Natural killer cell (primary cell): ENCODE measurements at regions not wholly inside any gene's neighbourhood (a gene's known extent, or its start where the extent isn't known, plus 50 kb on each side); places are given as distances from the start of the nearest gene placed in this dataset.

Experiments
- ATAC-seq, 3 donors: fragments of 150-1000 bp in 2 of 3; fragments of 200-7000 bp in 1 of 3; cut with Tn5 transposase; 1 replicate in 1 of 3; 2 replicates in 2 of 3; pipeline ENCODE4 v1.10.0; 2021; ENCODE audit warnings: mild to moderate bottlenecking in 2 of 3, moderate library complexity in 2 of 3
- DNase-seq, 2 donors: peaks; one replicate each; pipeline versions ENCODE4 v3.0.0 to v3.0.0-alpha.2; 2013 to 2021; ENCODE audit warnings: mixed read lengths in 1 of 2
- H3K27ac ChIP-seq: one replicate; pipeline ENCODE4 v1.5.1; 2013; ENCODE audit warnings: mild to moderate bottlenecking, low read length
- H3K27me3 ChIP-seq: one replicate; pipeline ENCODE4 v1.6.1; 2013; ENCODE audit warnings: low read length; ENCODE audit not compliant: control insufficient read depth, insufficient read depth
- H3K36me3 ChIP-seq: one replicate; pipeline ENCODE4 v1.6.1; 2013; ENCODE audit warnings: low read length; ENCODE audit not compliant: control insufficient read depth, insufficient read depth
- H3K4me1 ChIP-seq: one replicate; pipeline ENCODE4 v1.6.1; 2013; ENCODE audit warnings: low read length; ENCODE audit not compliant: control insufficient read depth, insufficient read depth
- H3K4me3 ChIP-seq: one replicate; pipeline ENCODE4 v1.5.1; 2013; ENCODE audit warnings: low read length
- H3K9me3 ChIP-seq: one replicate; pipeline ENCODE4 v1.6.1; 2013; ENCODE audit warnings: low read length; ENCODE audit not compliant: control insufficient read depth, insufficient read depth
- H3K27ac Mint-ChIP-seq, 2 donors: one replicate each; pipeline ENCODE4 v1.8.0; 2022; ENCODE audit warnings: mild to moderate bottlenecking in 2 of 2, mixed read lengths in 2 of 2, moderate library complexity in 1 of 2
- H3K27me3 Mint-ChIP-seq, 2 donors: one replicate each; pipeline ENCODE4 v1.8.0; 2022; ENCODE audit warnings: low read depth in 2 of 2, mixed read lengths in 2 of 2
- H3K36me3 Mint-ChIP-seq: one replicate; pipeline ENCODE4 v1.8.0; 2022; ENCODE audit warnings: mixed read lengths
- H3K4me1 Mint-ChIP-seq, 2 donors: one replicate each; pipeline ENCODE4 v1.8.0; 2022; ENCODE audit warnings: mixed read lengths in 2 of 2
- H3K4me3 Mint-ChIP-seq: one replicate; pipeline ENCODE4 v1.8.0; 2022; ENCODE audit warnings: mild to moderate bottlenecking, moderate library complexity, mixed read lengths
- H3K9me3 Mint-ChIP-seq, 2 donors: one replicate each; pipeline ENCODE4 v1.8.0; 2022; ENCODE audit warnings: mixed read lengths in 2 of 2
- WGBS: methylation state at CpG from one replicate; pipeline ENCODE4 v1.1.7; 2013; ENCODE audit warnings: missing lambda C conversion rate; ENCODE audit not compliant: insufficient coverage; 5-methylcytosine and 5-hydroxymethylcytosine counted together
- intact Hi-C: fragments of 100-400 bp; cut with micrococcal nuclease; formaldehyde crosslinking; loops from one replicate; pipeline ENCODE4 v1.14.2; 2022
- TF ChIP-seq, protein P1 (sequence below): fragments of 200-600 bp; IDR thresholded peaks from one replicate; pipeline ENCODE4 v1.8.0; 2022; ENCODE audit warnings: antibody characterized with exemption

DNA sequence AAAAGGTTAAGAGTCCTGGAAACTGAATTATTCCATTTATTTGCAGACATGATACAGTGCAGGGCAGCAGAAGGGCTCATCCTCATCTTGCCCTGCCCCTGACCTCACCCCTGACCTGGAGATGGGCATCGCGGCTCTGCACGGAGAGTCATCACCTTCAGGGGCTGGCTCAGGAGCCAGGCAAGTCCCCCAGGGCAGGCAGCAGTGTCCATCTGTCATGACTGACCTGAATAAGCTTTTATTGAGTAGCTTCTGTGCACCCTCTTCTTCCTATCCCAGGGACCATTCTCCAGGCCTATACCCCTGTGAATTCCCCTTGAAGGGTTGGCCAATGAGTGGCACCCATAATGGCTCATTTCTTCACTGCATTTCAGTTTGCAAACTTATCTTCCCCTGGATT lies 484.2 kb downstream of the ZNF536 start:
- no peak for ATAC-seq
- no peak for DNase-seq
- H3K4me3 ChIP-seq: no peak overlapping the region
- H3K27me3 ChIP-seq: no peaks in the 10 kb centered on the region
- no peak overlapping the region for H3K4me3 Mint-ChIP-seq
- no peaks in the 10 kb centered on the region for H3K4me1 ChIP-seq
- H3K36me3 ChIP-seq: no peaks in the 10 kb centered on the region
- no peaks in the 10 kb centered on the region for H3K4me1 Mint-ChIP-seq
- H3K9me3 Mint-ChIP-seq: no peaks in the 10 kb centered on the region
- no peak overlapping the region for H3K27ac ChIP-seq
- no peaks in the 10 kb centered on the region for H3K36me3 Mint-ChIP-seq
- 88% methylated on average over 3 of the region's 3 CpGs for WGBS
- no peak overlapping the region for H3K27ac Mint-ChIP-seq
- intact Hi-C loops: no loop called here
- TF ChIP-seq, protein P1, sequence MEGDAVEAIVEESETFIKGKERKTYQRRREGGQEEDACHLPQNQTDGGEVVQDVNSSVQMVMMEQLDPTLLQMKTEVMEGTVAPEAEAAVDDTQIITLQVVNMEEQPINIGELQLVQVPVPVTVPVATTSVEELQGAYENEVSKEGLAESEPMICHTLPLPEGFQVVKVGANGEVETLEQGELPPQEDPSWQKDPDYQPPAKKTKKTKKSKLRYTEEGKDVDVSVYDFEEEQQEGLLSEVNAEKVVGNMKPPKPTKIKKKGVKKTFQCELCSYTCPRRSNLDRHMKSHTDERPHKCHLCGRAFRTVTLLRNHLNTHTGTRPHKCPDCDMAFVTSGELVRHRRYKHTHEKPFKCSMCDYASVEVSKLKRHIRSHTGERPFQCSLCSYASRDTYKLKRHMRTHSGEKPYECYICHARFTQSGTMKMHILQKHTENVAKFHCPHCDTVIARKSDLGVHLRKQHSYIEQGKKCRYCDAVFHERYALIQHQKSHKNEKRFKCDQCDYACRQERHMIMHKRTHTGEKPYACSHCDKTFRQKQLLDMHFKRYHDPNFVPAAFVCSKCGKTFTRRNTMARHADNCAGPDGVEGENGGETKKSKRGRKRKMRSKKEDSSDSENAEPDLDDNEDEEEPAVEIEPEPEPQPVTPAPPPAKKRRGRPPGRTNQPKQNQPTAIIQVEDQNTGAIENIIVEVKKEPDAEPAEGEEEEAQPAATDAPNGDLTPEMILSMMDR: no peak
- peaks cover 3% of the 10 kb centered on the region for H3K9me3 ChIP-seq
- peaks cover 0 to 4% of the 10 kb centered on the region in 2 donors for H3K27me3 Mint-ChIP-seq

DNA sequence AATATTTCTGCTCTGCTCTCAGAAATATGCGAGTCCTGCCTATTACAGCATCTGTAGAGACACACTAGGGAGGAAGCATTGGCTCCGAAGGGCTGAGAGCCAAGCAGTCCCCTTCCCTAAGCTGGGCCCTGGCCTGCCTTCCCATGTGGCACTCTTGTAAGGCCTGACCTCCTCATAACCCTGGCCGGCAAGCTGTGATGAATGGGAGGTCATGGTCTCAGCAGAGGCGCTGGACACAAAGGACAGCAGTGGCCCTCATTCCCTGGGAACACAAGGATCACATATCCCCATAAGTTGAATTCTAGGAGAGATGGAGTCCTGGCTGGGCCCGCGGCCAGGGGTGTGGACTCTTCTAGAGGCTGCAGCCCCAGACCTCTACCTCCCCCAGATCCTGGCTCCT lies 483.3 kb downstream of the ZNF536 start:
- Mint-ChIP-seq H3K36me3 (no peaks in the 10 kb centered on the region), H3K27ac (no peak overlapping the region), H3K27me3 (peaks cover 0 to 4% of the 10 kb centered on the region in 2 donors), H3K4me1 (no peaks in the 10 kb centered on the region), H3K9me3 (no peaks in the 10 kb centered on the region), H3K4me3 (no peak overlapping the region)
- Histone ChIP-seq H3K9me3 (peaks cover 3% of the 10 kb centered on the region), H3K4me3 (no peak overlapping the region), H3K27ac (no peak overlapping the region), H3K36me3 (no peaks in the 10 kb centered on the region), H3K4me1 (no peaks in the 10 kb centered on the region), H3K27me3 (no peaks in the 10 kb centered on the region)
- ATAC-seq: no peak
- 89% methylated on average over 6 of the region's 6 CpGs for WGBS
- intact Hi-C loops: no loop called here
- no peak for DNase-seq
- TF ChIP-seq, protein P1: no peak

DNA sequence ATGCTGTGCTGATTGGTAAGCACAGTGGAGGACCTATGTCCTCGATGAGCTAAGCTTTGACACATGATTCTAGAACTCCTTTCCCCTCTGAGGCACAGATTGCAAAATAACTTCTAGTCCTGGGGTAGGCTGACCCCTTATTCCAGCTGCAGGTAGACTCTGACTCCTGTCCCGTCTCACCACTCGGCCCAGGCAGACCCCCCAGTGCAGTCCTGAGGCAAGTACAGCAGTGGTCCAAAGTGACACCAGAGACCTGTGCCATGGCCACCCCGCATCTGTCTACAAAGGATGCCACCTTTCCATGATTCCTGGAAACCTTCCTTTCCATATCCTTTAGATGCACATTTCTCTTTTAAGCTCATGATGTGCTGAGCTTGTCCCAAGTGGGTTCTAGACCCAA lies 482.5 kb downstream of the ZNF536 start:
- no peaks in the 10 kb centered on the region for H3K9me3 Mint-ChIP-seq
- Histone ChIP-seq H3K4me3 (no peak overlapping the region), H3K9me3 (peaks cover under 1% of the 10 kb centered on the region), H3K4me1 (no peaks in the 10 kb centered on the region), H3K36me3 (no peaks in the 10 kb centered on the region), H3K27ac (no peak overlapping the region), H3K27me3 (no peaks in the 10 kb centered on the region)
- DNase-seq (no peak), ATAC-seq (no peak)
- TF ChIP-seq, protein P1: no peak
- no peak overlapping the region for H3K27ac Mint-ChIP-seq
- H3K36me3 Mint-ChIP-seq: no peaks in the 10 kb centered on the region
- intact Hi-C loops: no loop called here
- peaks cover 0 to 4% of the 10 kb centered on the region in 2 donors for H3K27me3 Mint-ChIP-seq
- no peak overlapping the region for H3K4me3 Mint-ChIP-seq
- no peaks in the 10 kb centered on the region for H3K4me1 Mint-ChIP-seq
- 80% methylated on average over 4 of the region's 4 CpGs for WGBS

DNA sequence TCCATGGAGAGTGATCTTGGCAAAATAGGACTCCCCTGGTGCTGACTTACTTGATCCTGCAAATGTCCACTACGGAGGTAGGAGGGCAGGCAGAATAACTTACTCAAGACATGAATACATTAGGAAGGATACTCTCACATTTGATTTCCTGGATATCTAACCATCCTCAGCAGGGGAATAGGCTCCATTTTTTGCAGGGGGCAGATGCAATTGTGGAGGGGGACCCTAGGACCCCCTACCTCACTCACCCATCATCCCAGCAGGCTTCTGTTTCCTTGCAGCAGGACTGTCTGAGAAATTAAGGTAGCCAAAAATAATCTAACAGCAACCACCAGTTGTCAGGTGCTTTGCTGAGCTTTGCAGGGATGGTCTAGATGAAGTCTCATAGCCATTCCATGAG lies 482.0 kb downstream of the ZNF536 start:
- ATAC-seq: no peak
- H3K9me3 Mint-ChIP-seq: no peaks in the 10 kb centered on the region
- H3K27me3 ChIP-seq: no peaks in the 10 kb centered on the region
- H3K9me3 ChIP-seq: no peaks in the 10 kb centered on the region
- no CpG with 5 or more reads among the region's 1 CpG for WGBS
- H3K4me1 ChIP-seq: no peaks in the 10 kb centered on the region
- no peak overlapping the region for H3K4me3 ChIP-seq
- H3K27ac ChIP-seq: no peak overlapping the region
- H3K4me3 Mint-ChIP-seq: no peak overlapping the region
- H3K36me3 Mint-ChIP-seq: no peaks in the 10 kb centered on the region
- peaks cover 0 to 4% of the 10 kb centered on the region in 2 donors for H3K27me3 Mint-ChIP-seq
- H3K4me1 Mint-ChIP-seq: no peaks in the 10 kb centered on the region
- H3K27ac Mint-ChIP-seq: no peak overlapping the region
- H3K36me3 ChIP-seq: no peaks in the 10 kb centered on the region
- TF ChIP-seq, protein P1: no peak
- intact Hi-C loops: no loop called here
- no peak for DNase-seq
